Caco-2 (cell line): ENCODE measurements at regions not wholly inside any gene's neighbourhood (a gene's known extent, or its start where the extent isn't known, plus 50 kb on each side); places are given as distances from the start of the nearest gene placed in this dataset.

Source experiments
- BruUV-seq: library from RNA; stranded (reverse); fragments of 400-500 nt; replicated peaks from 2 replicates; lab custom pipeline; 2021; lab: Mats Ljungman, UMichigan
- CTCF ChIA-PET: fragments of 300-600 bp; sonication (Branson Sonifier 250); formaldehyde crosslinking; loops from one replicate; lab custom pipeline; 2022; ENCODE audit warnings: antibody characterized with exemption; lab: Charles Lee
- POLR2A ChIA-PET: fragments of 300-600 bp; sonication (Branson Sonifier 250); formaldehyde crosslinking; loops from one replicate; lab custom pipeline; 2022; ENCODE audit warnings: antibody characterized with exemption; lab: Charles Lee
- DNase-seq, 2 experiments: peaks; one replicate each; pipeline versions ENCODE4 v3.0.0 to v3.0.0-alpha.2; 2020 to 2022
- H3K27me3 ChIP-seq: replicated peaks from 2 replicates; pipeline ENCODE4 v1.6.0; 2011; ENCODE audit warnings: low read length; ENCODE audit not compliant: control insufficient read depth, insufficient read depth
- H3K36me3 ChIP-seq: 2 replicates; pipeline ENCODE4 v1.5.1; 2011; ENCODE audit warnings: low read length; ENCODE audit not compliant: control insufficient read depth, insufficient read depth
- H3K4me1 ChIP-seq: fragments of 250-450 bp; sonication (Bioruptor Pico); 2 replicates; pipeline ENCODE4 v1.5.1; 2020; ENCODE audit warnings: mild to moderate bottlenecking
- H3K4me3 ChIP-seq: 2 replicates; pipeline ENCODE4 v1.5.1; 2011; ENCODE audit warnings: low read depth, mild to moderate bottlenecking, control low read depth, low read length
- H3K9me3 ChIP-seq: fragments of 250-450 bp; sonication (Bioruptor Pico); 2 replicates; pipeline ENCODE4 v1.5.1; 2020; ENCODE audit warnings: mild to moderate bottlenecking, moderate library complexity
- H3K27ac Mint-ChIP-seq: one replicate; pipeline ENCODE4 v1.8.0; 2022; ENCODE audit warnings: mixed read lengths; ENCODE audit not compliant: unreplicated experiment
- H3K27me3 Mint-ChIP-seq: one replicate; pipeline ENCODE4 v1.8.0; 2022; ENCODE audit warnings: mixed read lengths; ENCODE audit not compliant: insufficient read depth, unreplicated experiment
- H3K36me3 Mint-ChIP-seq: one replicate; pipeline ENCODE4 v1.8.0; 2022; ENCODE audit warnings: mild to moderate bottlenecking, mixed read lengths; ENCODE audit not compliant: insufficient read depth, unreplicated experiment
- H3K4me1 Mint-ChIP-seq: one replicate; pipeline ENCODE4 v1.8.0; 2022; ENCODE audit warnings: low read depth, mixed read lengths; ENCODE audit not compliant: unreplicated experiment
- H3K4me3 Mint-ChIP-seq: one replicate; pipeline ENCODE4 v1.8.0; 2022; ENCODE audit warnings: mild to moderate bottlenecking, moderate library complexity, mixed read lengths; ENCODE audit not compliant: unreplicated experiment
- H3K9me3 Mint-ChIP-seq: one replicate; pipeline ENCODE4 v1.8.0; 2022; ENCODE audit warnings: mixed read lengths; ENCODE audit not compliant: unreplicated experiment
- CTCF ChIP-seq, 2 experiments: fragments of 200-600 bp in 1 of 2; IDR thresholded peaks; 1 replicate in 1 of 2; 2 replicates in 1 of 2; pipeline versions ENCODE4 v1.5.1 to v1.8.0; 2011 to 2022; ENCODE audit warnings: antibody characterized with exemption in 1 of 2, control low read depth in 1 of 2, inconsistent platforms in 1 of 2, low read depth in 1 of 2, low read length in 1 of 2, mild to moderate bottlenecking in 1 of 2, moderate library complexity in 1 of 2; ENCODE audit not compliant: insufficient read depth in 1 of 2, severe bottlenecking in 1 of 2, unreplicated experiment in 1 of 2
- intact Hi-C: fragments of 100-400 bp; cut with micrococcal nuclease; formaldehyde crosslinking; loops from one replicate; pipeline ENCODE4 v1.10.0; 2022; ENCODE audit not compliant: unreplicated experiment

DNA sequence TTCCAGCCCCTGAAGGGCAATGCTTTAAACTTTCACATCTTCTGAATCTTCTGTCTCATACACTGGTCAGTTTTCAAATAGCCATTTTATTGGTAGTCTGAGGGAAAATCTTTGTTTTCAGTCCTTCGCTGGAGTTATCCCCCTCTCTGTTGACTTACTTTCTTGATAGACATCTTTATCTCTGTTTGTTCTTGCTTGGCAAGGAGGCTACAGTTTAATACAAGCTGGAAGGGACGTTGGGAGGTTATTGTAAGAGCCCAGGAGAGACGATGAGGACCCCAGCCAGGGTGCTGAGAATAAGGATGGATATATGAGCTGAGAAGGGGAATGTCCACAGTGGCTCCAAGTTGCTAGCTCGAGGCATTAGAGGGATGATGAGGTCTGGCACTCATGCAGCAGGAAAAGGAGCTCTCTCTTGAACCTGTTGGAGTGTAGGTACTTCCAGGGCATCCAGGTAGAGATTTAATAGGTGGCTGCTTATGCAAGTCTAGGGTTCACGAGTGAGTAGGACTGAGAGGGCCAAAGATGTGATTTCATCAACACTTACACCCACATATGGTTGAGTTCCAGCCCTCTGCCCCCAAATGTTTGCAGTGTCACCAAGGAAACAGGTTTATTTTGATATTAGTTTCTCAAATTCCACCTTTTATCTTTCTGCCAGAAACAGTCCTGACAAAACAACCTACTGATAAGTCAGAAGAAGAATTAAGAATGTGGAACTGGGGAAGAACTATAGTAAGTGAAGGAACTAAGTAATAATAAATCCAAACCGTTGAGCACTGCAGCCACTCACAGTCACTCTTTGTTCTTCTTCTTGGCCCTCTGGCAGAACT is 237.3 kb upstream of the PROX1 start:
- CTCF ChIA-PET = no interaction called here
- peaks cover 8% of the 10 kb centered on the region for H3K4me1 Mint-ChIP-seq
- no peak overlapping the region for H3K4me3 ChIP-seq
- POLR2A ChIA-PET = interaction anchor here (0.6 kb wide), 1 partner anchor 277 kb away, joined by 3 read pairs; no protein-coding TSS in a partner anchor
- H3K9me3 ChIP-seq = no peaks in the 10 kb centered on the region; the same call in 1 of the 2 replicates
- no peaks in the 10 kb centered on the region for H3K9me3 Mint-ChIP-seq
- H3K4me3 Mint-ChIP-seq = no peak overlapping the region
- H3K36me3 ChIP-seq = no peaks in the 10 kb centered on the region
- peak in 1 of 2 experiments; percentile 12 for DNase-seq
- no peaks in the 10 kb centered on the region for H3K27me3 Mint-ChIP-seq
- TF ChIP-seq CTCF (IDR thresholded peaks at IDR 0.05; ENCODE audit: insufficient read depth in 1 of 2, low read depth in 1 of 2, low read length in 1 of 2, severe bottlenecking in 1 of 2, unreplicated experiment in 1 of 2) = no peak
- no TSS peak for BruUV-seq
- no peaks in the 10 kb centered on the region for H3K36me3 Mint-ChIP-seq
- no peaks in the 10 kb centered on the region; the same call in 1 of the 2 replicates for H3K27me3 ChIP-seq
- no peak overlapping the region for H3K27ac Mint-ChIP-seq
- peaks cover 13% of the 10 kb centered on the region; the same call in 1 of the 2 replicates for H3K4me1 ChIP-seq
- intact Hi-C loops = loop anchor here (1.0 to 10.0 kb wide), 2 partner anchors 75 to 376 kb away; no protein-coding TSS in a partner anchor

- H3K9me3 Mint-ChIP-seq = no peaks in the 10 kb centered on the region
These were observed 236.7 kb upstream of the PROX1 start for GRCh38 chr1:213751064-213751397.

More at GRCh38 chr1:213751064-213751397, 236.7 kb upstream of the PROX1 start:
- Mint-ChIP-seq H3K27me3 (no peaks in the 10 kb centered on the region), H3K36me3 (no peaks in the 10 kb centered on the region), H3K4me1 (peaks cover 8% of the 10 kb centered on the region), H3K4me3 (no peak overlapping the region), H3K27ac (no peak overlapping the region)
- H3K4me1 ChIP-seq = peaks cover 13% of the 10 kb centered on the region; the same call in 1 of the 2 replicates
- no peak for TF ChIP-seq CTCF (IDR thresholded peaks at IDR 0.05; ENCODE audit: insufficient read depth in 1 of 2, low read depth in 1 of 2, low read length in 1 of 2, severe bottlenecking in 1 of 2, unreplicated experiment in 1 of 2)
- H3K4me3 ChIP-seq = no peak overlapping the region
- ChIA-PET CTCF (no interaction called here), POLR2A (interaction anchor here (0.6 kb wide), 1 partner anchor 276 kb away, joined by 3 read pairs; no protein-coding TSS in a partner anchor)
- no peaks in the 10 kb centered on the region; the same call in 1 of the 2 replicates for H3K27me3 ChIP-seq
- no peaks in the 10 kb centered on the region; the same call in 1 of the 2 replicates for H3K9me3 ChIP-seq
- intact Hi-C loops = loop anchor here (10.0 kb wide), 1 partner anchor 376 kb away; no protein-coding TSS in a partner anchor
- no peak for DNase-seq
- BruUV-seq = no TSS peak
- H3K36me3 ChIP-seq = no peaks in the 10 kb centered on the region
